ENCODE measurements at regions not wholly inside any gene's neighbourhood (a gene's known extent, or its start where the extent isn't known, plus 50 kb on each side); places are given as distances from the start of the nearest gene placed in this dataset.

DNA sequence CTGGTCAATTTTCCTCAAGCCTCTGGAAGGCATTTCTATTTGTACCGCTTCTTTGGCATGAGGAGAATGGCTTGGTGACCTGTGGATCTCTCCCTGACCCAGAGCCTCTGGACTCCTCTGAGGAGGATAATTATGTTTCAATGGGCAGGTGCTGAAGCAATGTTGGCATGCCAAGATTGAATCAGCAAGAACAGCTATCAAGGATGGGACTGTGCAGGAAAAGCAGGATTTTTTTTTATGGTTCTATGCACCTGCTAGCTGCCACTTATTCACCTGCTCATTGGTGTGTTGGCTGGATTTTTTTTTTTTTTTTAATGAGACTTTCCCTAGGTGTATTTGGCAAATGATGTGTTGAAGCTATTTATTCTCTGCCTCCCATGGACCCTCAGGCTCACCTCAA lies 821.2 kb downstream of the RPA4 start (continued):
- TF ChIP-seq SRF (IDR thresholded peaks at IDR 0.05; ENCODE audit: low read depth): no peak
- TF ChIP-seq CEBPB (IDR thresholded peaks at IDR 0.05; ENCODE audit: low read depth): no peak
- TF ChIP-seq, protein P1, sequence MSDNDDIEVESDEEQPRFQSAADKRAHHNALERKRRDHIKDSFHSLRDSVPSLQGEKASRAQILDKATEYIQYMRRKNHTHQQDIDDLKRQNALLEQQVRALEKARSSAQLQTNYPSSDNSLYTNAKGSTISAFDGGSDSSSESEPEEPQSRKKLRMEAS (IDR thresholded peaks at IDR 0.05): no peak

DNA sequence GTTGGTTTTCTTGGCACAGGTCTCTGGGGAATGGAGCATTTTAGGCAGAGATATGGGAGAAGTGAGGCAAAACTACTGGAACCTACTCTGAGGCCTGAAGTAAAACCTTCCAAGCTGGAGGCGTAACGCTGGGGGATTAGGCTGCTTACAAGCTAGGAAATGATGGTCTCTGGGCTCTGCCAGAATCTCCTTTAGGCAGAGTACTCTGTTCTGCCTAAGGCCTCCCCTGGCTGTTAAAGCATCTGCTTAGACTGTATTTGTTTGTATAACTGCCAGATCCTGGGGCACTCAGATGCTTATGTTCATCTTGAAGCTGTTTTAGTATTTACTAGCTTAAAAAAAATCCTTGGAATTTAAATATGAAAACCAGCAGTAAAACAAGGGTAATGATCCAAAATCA lies 822.2 kb downstream of the RPA4 start:
- H3K4me3 ChIP-seq (replicated peaks in 1 of 2; ENCODE audit: low read depth in 1 of 2, low read length in 2 of 2): no peak overlapping the region
- ChIA-PET POLR2A (no interaction called here), CTCF (no interaction called here), RAD21 (ENCODE audit: low non-redundant PET in 1 of 2, low total read pairs in 2 of 2, uncharacterized antibody in 2 of 2, unreplicated experiment in 2 of 2) (no interaction called here)
- H3K9ac ChIP-seq (ENCODE audit: low read length): no peak overlapping the region
- no peak overlapping the region for H3K4me2 ChIP-seq (ENCODE audit: low read length)
- H3K4me1 ChIP-seq (ENCODE audit: control insufficient read depth in 1 of 2, insufficient read depth in 2 of 2, low read length in 2 of 2): no peaks in the 10 kb centered on the region
- no peaks in the 10 kb centered on the region for H3K9me3 ChIP-seq (ENCODE audit: control insufficient read depth in 1 of 2, insufficient read depth in 1 of 2, low read depth in 1 of 2, low read length in 2 of 2)
- H2AFZ ChIP-seq (ENCODE audit: low read depth, low read length, poor library complexity, severe bottlenecking): no peak overlapping the region
- no peak for TF ChIP-seq ZNF274 (IDR thresholded peaks at IDR 0.05; ENCODE audit: low read depth, low read length)
- no peak for TF ChIP-seq CBX3 (IDR thresholded peaks at IDR 0.05; ENCODE audit: low read depth)
- no peaks in the 10 kb centered on the region for H4K20me1 ChIP-seq (ENCODE audit: insufficient read depth)
- H3K27ac ChIP-seq (ENCODE audit: low read depth, low read length): no peak overlapping the region
- intact Hi-C loops (cut with micrococcal nuclease): no loop called here
- no peaks in the 10 kb centered on the region for H3K9me2 ChIP-seq (ENCODE audit: insufficient read depth)
- no peaks in the 10 kb centered on the region for H3K36me3 ChIP-seq (ENCODE audit: control insufficient read depth in 1 of 2, insufficient read depth in 2 of 2, low read length in 2 of 2)
- ATAC-seq (no peak), DNase-seq (ENCODE audit: low read depth, low spot score) (no peak)
- no TSS peak for BruUV-seq (replicated peaks)
- H3K27me3 ChIP-seq (ENCODE audit: insufficient read depth, low read length): no peaks in the 10 kb centered on the region
- H3K79me2 ChIP-seq (ENCODE audit: insufficient read depth, low read length): no peaks in the 10 kb centered on the region

DNA sequence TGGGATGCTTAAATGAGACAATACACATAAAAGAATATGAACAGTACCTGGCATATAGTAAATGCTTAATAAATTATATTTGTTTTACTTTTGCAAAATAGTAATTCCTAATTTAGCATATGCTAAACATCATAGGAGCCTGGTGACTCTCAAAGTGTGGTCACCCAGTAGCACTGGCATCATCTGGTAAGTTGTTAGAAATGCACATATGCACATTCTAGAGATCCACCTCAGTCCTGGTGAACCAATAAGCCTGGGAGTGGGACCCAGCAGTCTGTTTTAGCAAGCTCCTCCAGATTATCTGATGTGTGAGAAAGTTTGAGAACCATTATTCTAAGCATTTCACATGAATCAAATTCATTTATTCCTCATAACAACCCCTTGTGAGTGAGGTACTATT lies 830.4 kb downstream of the RPA4 start:
- Histone ChIP-seq H3K27me3 (ENCODE audit: insufficient read depth, low read length) (no peaks in the 10 kb centered on the region), H3K4me3 (replicated peaks in 1 of 2; ENCODE audit: low read depth in 1 of 2, low read length in 2 of 2) (no peak overlapping the region), H3K36me3 (ENCODE audit: control insufficient read depth in 1 of 2, insufficient read depth in 2 of 2, low read length in 2 of 2) (no peaks in the 10 kb centered on the region), H3K4me2 (ENCODE audit: low read length) (no peak overlapping the region), H3K9me2 (ENCODE audit: insufficient read depth) (no peaks in the 10 kb centered on the region), H3K9ac (ENCODE audit: low read length) (no peak overlapping the region), H3K79me2 (ENCODE audit: insufficient read depth, low read length) (no peaks in the 10 kb centered on the region), H3K4me1 (ENCODE audit: control insufficient read depth in 1 of 2, insufficient read depth in 2 of 2, low read length in 2 of 2) (no peaks in the 10 kb centered on the region), H3K9me3 (ENCODE audit: control insufficient read depth in 1 of 2, insufficient read depth in 1 of 2, low read depth in 1 of 2, low read length in 2 of 2) (no peaks in the 10 kb centered on the region), H3K27ac (ENCODE audit: low read depth, low read length) (no peak overlapping the region), H2AFZ (ENCODE audit: low read depth, low read length, poor library complexity, severe bottlenecking) (no peak overlapping the region), H4K20me1 (ENCODE audit: insufficient read depth) (no peaks in the 10 kb centered on the region)
- ATAC-seq (no peak), DNase-seq (ENCODE audit: low read depth, low spot score) (no peak)
- no peak for TF ChIP-seq POLR2AphosphoS5 (IDR thresholded peaks at IDR 0.05; ENCODE audit: low read depth, low read length)
- TF ChIP-seq, protein P2, sequence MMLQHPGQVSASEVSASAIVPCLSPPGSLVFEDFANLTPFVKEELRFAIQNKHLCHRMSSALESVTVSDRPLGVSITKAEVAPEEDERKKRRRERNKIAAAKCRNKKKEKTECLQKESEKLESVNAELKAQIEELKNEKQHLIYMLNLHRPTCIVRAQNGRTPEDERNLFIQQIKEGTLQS (IDR thresholded peaks at IDR 0.05): no peak
- no peak for TF ChIP-seq CEBPB (IDR thresholded peaks at IDR 0.05; ENCODE audit: low read depth)
- TF ChIP-seq ELF1 (IDR thresholded peaks at IDR 0.05; ENCODE audit: borderline replicate concordance, low read depth): no peak
- no peak for TF ChIP-seq ZNF274 (IDR thresholded peaks at IDR 0.05; ENCODE audit: low read depth, low read length)
- TF ChIP-seq YY1 (IDR thresholded peaks at IDR 0.05; ENCODE audit: extremely low read depth, insufficient replicate concordance, low read depth, low read length): no peak
- TF ChIP-seq, protein P3, sequence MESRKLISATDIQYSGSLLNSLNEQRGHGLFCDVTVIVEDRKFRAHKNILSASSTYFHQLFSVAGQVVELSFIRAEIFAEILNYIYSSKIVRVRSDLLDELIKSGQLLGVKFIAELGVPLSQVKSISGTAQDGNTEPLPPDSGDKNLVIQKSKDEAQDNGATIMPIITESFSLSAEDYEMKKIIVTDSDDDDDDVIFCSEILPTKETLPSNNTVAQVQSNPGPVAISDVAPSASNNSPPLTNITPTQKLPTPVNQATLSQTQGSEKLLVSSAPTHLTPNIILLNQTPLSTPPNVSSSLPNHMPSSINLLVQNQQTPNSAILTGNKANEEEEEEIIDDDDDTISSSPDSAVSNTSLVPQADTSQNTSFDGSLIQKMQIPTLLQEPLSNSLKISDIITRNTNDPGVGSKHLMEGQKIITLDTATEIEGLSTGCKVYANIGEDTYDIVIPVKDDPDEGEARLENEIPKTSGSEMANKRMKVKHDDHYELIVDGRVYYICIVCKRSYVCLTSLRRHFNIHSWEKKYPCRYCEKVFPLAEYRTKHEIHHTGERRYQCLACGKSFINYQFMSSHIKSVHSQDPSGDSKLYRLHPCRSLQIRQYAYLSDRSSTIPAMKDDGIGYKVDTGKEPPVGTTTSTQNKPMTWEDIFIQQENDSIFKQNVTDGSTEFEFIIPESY (IDR thresholded peaks at IDR 0.05; ENCODE audit: extremely low read depth, insufficient replicate concordance, low read length): no peak
- TF ChIP-seq EZH2phosphoT487 (IDR thresholded peaks at IDR 0.05; ENCODE audit: borderline replicate concordance): no peak
- POLR2A ChIA-PET: no interaction called here
- CTCF ChIA-PET: no interaction called here
- intact Hi-C loops (cut with micrococcal nuclease): no loop called here
- RAD21 ChIA-PET (ENCODE audit: low non-redundant PET in 1 of 2, low total read pairs in 2 of 2, uncharacterized antibody in 2 of 2, unreplicated experiment in 2 of 2): no interaction called here
- BruUV-seq (replicated peaks): no TSS peak

Measured in HCT116 (cell line).